Calu3 (cell line): ENCODE measurements at regions not wholly inside any gene's neighbourhood (a gene's known extent, or its start where the extent isn't known, plus 50 kb on each side); places are given as distances from the start of the nearest gene placed in this dataset.
"Not testable (repeated sequence)": the region's sequence is repeated elsewhere in the genome, so short reads cannot be mapped to it uniquely, and the experiment has no call there.

Experiments
- BruUV-seq: library from RNA; stranded (reverse); fragments of 400-500 nt; replicated peaks from 2 replicates; lab custom pipeline; 2021; lab: Mats Ljungman, UMichigan
- CTCF ChIA-PET: fragments of 300-600 bp; sonication (Branson Sonifier 250); formaldehyde crosslinking; loops from one replicate; lab custom pipeline; 2022; ENCODE audit warnings: antibody characterized with exemption; lab: Charles Lee
- DNase-seq: peaks from one replicate; pipeline ENCODE4 v3.0.0; 2022
- H3K27ac Mint-ChIP-seq: one replicate; pipeline ENCODE4 v1.8.0; 2022; ENCODE audit warnings: mixed read lengths; ENCODE audit not compliant: unreplicated experiment
- H3K27me3 Mint-ChIP-seq: one replicate; pipeline ENCODE4 v1.8.0; 2022; ENCODE audit warnings: mixed read lengths; ENCODE audit not compliant: unreplicated experiment
- H3K36me3 Mint-ChIP-seq: one replicate; pipeline ENCODE4 v1.8.0; 2022; ENCODE audit warnings: mild to moderate bottlenecking, moderate library complexity, mixed read lengths; ENCODE audit not compliant: insufficient read depth, unreplicated experiment
- H3K4me1 Mint-ChIP-seq: one replicate; pipeline ENCODE4 v1.8.0; 2022; ENCODE audit warnings: mild to moderate bottlenecking, low read depth, mixed read lengths; ENCODE audit not compliant: unreplicated experiment
- H3K4me3 Mint-ChIP-seq: one replicate; pipeline ENCODE4 v1.8.0; 2022; ENCODE audit warnings: mild to moderate bottlenecking, low read depth, moderate library complexity, mixed read lengths; ENCODE audit not compliant: unreplicated experiment
- H3K9me3 Mint-ChIP-seq: one replicate; pipeline ENCODE4 v1.8.0; 2022; ENCODE audit warnings: low read depth, mixed read lengths; ENCODE audit not compliant: unreplicated experiment
- CTCF ChIP-seq: fragments of 200-600 bp; IDR thresholded peaks from one replicate; pipeline ENCODE4 v1.8.0; 2022; ENCODE audit warnings: antibody characterized with exemption; ENCODE audit not compliant: unreplicated experiment
- intact Hi-C: fragments of 100-400 bp; cut with micrococcal nuclease; formaldehyde crosslinking; loops from one replicate; pipeline ENCODE4 v1.10.0; 2022; ENCODE audit not compliant: unreplicated experiment

GRCh38 chr5:112584781-112585180 is 152.9 kb upstream of the APC start:
- intact Hi-C loops: no loop called here
- Mint-ChIP-seq H3K36me3 (no peaks in the 10 kb centered on the region), H3K4me1 (no peaks in the 10 kb centered on the region), H3K27me3 (peaks cover 78% of the 10 kb centered on the region), H3K27ac (no peak overlapping the region), H3K9me3 (no peaks in the 10 kb centered on the region), H3K4me3 (no peak overlapping the region)
- BruUV-seq: no TSS peak
- no peak for TF ChIP-seq CTCF
- CTCF ChIA-PET: no interaction called here
- DNase-seq: no peak

GRCh38 chr5:112586596-112587062 is 151.1 kb upstream of the APC start:
- no peaks in the 10 kb centered on the region for H3K4me1 Mint-ChIP-seq
- intact Hi-C loops: no loop called here
- BruUV-seq: no TSS peak
- no peaks in the 10 kb centered on the region for H3K36me3 Mint-ChIP-seq
- no peak overlapping the region for H3K4me3 Mint-ChIP-seq
- H3K9me3 Mint-ChIP-seq: no peaks in the 10 kb centered on the region
- CTCF ChIA-PET: no interaction called here
- no peak overlapping the region for H3K27ac Mint-ChIP-seq
- DNase-seq: no peak
- TF ChIP-seq CTCF: no peak
- H3K27me3 Mint-ChIP-seq: peaks cover 73% of the 10 kb centered on the region

GRCh38 chr5:112590858-112591257 is 146.8 kb upstream of the APC start:
- H3K27ac Mint-ChIP-seq, CTCF ChIA-PET, intact Hi-C loops, H3K36me3 Mint-ChIP-seq, BruUV-seq, H3K9me3 Mint-ChIP-seq, H3K4me3 Mint-ChIP-seq, DNase-seq, H3K4me1 Mint-ChIP-seq: not testable (repeated sequence)
- H3K27me3 Mint-ChIP-seq: peaks cover 74% of the 10 kb centered on the region

- H3K9me3 Mint-ChIP-seq: no peaks in the 10 kb centered on the region
- no TSS peak for BruUV-seq
- H3K4me1 Mint-ChIP-seq: no peaks in the 10 kb centered on the region
- H3K36me3 Mint-ChIP-seq: no peaks in the 10 kb centered on the region
- no peak overlapping the region for H3K27ac Mint-ChIP-seq
- intact Hi-C loops: no loop called here
- peaks cover 74% of the 10 kb centered on the region for H3K27me3 Mint-ChIP-seq
- no peak overlapping the region for H3K4me3 Mint-ChIP-seq
- CTCF ChIA-PET: interaction anchor here (0.6 kb wide), 2 partner anchors 198 to 836 kb away, joined by 3 read pairs; no protein-coding TSS in a partner anchor
- DNase-seq: no peak
- no peak for TF ChIP-seq CTCF
These were observed 143.4 kb upstream of the APC start for GRCh38 chr5:112594095-112594850.

GRCh38 chr5:112594941-112595340 is 142.7 kb upstream of the APC start:
- BruUV-seq: no TSS peak
- Mint-ChIP-seq H3K27ac (no peak overlapping the region), H3K4me1 (no peaks in the 10 kb centered on the region), H3K36me3 (no peaks in the 10 kb centered on the region), H3K4me3 (no peak overlapping the region), H3K9me3 (no peaks in the 10 kb centered on the region), H3K27me3 (peaks cover 74% of the 10 kb centered on the region)
- intact Hi-C loops: no loop called here
- no peak for TF ChIP-seq CTCF
- DNase-seq: no peak
- CTCF ChIA-PET: interaction anchor here (1.0 kb wide), 1 partner anchor 17 kb away, joined by 3 read pairs; no protein-coding TSS in a partner anchor
